ENCODE measurements at regions not wholly inside any gene's neighbourhood (a gene's known extent, or its start where the extent isn't known, plus 50 kb on each side); places are given as distances from the start of the nearest gene placed in this dataset.

DNA sequence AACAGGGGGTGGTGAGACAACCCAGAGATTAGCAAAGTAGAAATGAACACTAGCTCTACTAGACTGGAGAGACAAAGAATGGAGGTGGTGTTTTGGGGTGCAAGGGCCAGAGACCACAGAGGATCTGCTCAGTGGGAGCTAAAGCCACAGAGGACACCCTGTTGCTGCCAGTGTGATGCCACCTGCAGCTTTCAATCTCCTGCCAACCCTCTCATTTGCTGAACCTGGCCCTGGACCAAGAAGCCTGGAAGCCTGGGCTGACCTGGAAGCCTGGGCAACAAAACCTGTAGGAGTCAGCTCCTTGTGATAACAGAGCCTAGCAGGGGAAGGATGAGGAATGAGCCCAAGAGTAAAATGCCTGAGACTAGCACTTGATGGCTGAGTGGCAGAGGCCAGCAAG lies 81.1 kb upstream of the ADO start:
- TF ChIP-seq POLR2AphosphoS5 (IDR thresholded peaks at IDR 0.05; ENCODE audit: low read depth, low read length): no peak
- no peak for TF ChIP-seq POLR2A (IDR thresholded peaks at IDR 0.05; ENCODE audit: low read depth, low read length)
- TF ChIP-seq SPI1 (IDR thresholded peaks at IDR 0.05; ENCODE audit: low read depth, low read length): no peak

All from GM12891 (cell line).